ENCODE measurements at regions not wholly inside any gene's neighbourhood (a gene's known extent, or its start where the extent isn't known, plus 50 kb on each side); places are given as distances from the start of the nearest gene placed in this dataset.

- TF ChIP-seq CTCF (IDR thresholded peaks at IDR 0.05) (no peak), POLR2A (IDR thresholded peaks at IDR 0.05) (no peak)
Observed at GRCh38 chr22:49649166-49650068, 178.3 kb downstream of the BRD1 start.

Data from adrenal gland (tissue), 5 donors.